Right ventricle myocardium superior (tissue), 1 donor: ENCODE measurements at regions not wholly inside any gene's neighbourhood (a gene's known extent, or its start where the extent isn't known, plus 50 kb on each side); places are given as distances from the start of the nearest gene placed in this dataset.

Experiments used
- ATAC-seq: fragments of 200-7000 bp; cut with Tn5 transposase; one replicate; pipeline ENCODE4 v1.9.1; 2020; ENCODE audit warnings: mild to moderate bottlenecking; ENCODE audit not compliant: poor library complexity
- DNase-seq: peaks from one replicate; pipeline ENCODE4 v3.0.0-alpha.2; 2020
- intact Hi-C: fragments of 100-400 bp; cut with DNase I; formaldehyde crosslinking; loops from one replicate; pipeline ENCODE4 v1.11.2; 2022
- donor health status: DM: no; HTN: yes; CAD: no; lungs with severe emphysema.

- intact Hi-C loops: no loop called here
- ATAC-seq: peak; percentile 96
- peak; percentile 73 for DNase-seq
Observed at GRCh38 chr9:115649991-115650472, 503.6 kb upstream of the PAPPA start.

DNA sequence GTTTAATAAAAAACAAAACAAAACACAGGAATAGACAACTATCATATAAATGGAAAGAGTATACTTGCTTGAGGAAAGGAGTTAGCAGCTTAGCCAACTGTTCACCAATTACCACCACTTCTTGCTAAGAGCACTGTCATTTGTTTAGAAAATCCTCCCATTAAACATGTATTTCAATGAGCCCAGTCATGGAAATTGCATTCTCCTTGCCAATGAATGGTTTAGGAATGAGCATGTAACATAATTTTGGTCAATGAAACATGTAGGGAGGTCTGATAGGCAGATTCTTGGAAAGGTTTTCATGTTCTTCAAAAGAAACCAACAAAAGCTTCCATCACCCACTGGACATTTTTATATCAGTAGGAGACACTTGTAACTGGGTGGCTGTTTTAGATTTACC lies 502.8 kb upstream of the PAPPA start:
- no peak for ATAC-seq
- no peak for DNase-seq
- intact Hi-C loops: no loop called here

DNA sequence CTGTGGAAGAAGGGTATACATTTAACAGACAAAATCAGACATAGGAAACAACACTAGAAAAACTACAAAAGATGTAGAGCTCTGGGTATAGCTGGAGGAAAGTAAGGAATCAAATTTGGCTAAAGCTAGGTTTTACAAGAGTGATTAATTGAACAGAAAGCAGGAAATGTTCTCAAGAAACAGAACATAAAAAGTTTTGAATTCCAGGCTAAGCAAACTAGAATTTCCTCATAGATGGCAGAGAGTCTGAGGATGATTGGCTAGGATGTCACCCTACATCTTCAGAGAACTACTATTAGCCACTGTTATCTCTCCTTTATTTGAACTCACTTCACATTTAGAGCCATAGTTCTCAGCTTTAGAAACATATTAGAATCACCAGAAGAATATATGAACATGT lies 502.1 kb upstream of the PAPPA start:
- DNase-seq (no peak), ATAC-seq (no peak)
- intact Hi-C loops: no loop called here

GRCh38 chr9:115653171-115653606 lies 500.4 kb upstream of the PAPPA start:
- ATAC-seq (no peak), DNase-seq (no peak)
- intact Hi-C loops: no loop called here

DNA sequence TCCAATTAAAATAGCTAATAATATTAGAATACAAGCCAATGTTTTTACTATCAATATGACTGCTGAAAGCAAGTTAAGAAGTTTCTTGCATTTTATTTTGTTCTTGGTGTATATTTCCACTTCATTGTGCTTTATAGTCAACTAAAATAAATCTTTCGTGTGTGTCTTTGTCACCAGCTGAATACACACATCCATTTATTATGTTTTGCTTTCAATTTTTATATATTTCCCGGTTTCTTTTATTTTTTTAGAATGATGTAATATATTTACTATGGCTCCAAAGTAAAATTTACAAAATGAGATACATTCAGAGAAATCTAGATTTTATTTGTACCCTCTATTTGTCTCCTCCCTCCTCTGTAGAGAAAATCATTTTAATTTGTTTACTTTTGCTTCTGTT lies 495.9 kb upstream of the PAPPA start:
- intact Hi-C loops: no loop called here
- ATAC-seq (no peak), DNase-seq (no peak)

DNA sequence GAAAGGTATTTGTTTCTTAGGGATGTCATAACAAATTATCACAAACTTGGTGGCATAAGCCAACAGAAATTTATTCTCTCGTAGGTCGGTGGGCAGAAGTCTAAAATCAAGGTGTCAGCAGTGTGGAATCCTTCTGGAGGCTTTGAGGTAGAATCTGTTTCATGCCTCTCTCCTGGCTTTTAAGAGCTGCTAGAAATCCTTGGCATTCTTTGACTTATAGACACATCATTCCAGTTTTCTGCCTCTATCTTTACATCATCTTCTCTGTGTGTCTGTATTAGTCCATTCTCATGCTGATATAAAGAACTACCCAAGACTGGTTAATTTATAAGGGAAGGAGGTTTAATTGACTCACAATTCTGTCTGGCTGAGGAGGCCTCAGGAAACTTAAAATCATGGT lies 488.1 kb upstream of the PAPPA start:
- intact Hi-C loops: no loop called here
- ATAC-seq (no peak), DNase-seq (no peak)

DNA sequence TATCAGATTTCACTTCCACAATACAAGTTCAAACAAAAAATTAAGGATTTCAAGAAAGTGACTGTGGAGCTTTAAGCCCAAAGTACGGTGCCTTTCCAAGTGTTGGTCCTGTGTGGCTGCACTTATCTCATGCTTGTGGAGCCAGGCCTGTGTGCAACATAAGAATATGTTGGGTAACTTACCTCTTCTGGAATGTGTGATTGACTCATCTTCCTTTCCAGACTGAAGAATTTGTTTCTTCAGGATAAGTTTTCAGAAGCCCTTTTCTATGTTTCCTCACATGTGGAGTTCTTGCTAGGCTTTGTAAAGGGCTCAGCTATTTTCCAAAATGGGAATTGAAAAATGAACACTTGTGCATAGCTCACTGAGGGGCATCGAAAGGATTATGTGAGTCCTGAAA lies 485.1 kb upstream of the PAPPA start:
- DNase-seq (no peak), ATAC-seq (peak; percentile 34)
- intact Hi-C loops: no loop called here

DNA sequence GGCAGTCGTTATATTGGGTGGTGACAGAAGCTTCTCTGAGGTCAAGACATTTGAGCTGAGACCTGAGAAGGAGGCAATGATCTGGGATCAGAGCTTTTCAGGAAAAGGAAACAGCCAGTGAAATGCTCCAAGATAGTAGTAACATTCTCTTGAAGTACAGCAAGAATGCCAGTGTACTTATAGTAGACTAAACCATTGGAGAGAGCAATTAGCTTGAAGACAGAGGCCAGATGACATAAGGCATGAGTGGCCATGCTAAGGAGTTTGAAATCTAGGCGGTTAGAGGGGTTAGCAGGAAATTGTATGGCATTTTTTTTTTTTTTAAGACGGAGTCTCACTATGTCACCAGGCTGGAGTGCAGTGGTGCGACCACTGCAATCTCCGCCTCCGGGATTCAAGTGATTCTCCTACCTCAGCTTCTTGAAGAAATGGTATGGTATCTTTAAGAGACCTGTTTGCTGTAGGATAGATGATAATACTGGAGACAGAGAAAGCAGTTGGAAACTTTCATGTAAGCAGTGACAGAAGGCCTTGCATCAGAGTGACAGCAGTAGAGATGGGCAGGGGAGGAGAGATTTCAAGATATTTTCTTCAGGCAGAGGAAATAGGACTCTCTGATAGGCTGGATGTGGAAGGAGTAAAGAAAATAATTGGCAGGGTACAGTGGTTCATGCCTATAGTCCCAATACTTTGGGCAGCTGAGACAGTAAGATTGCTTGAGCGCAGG lies 482.2 kb upstream of the PAPPA start:
- DNase-seq (no peak), ATAC-seq (no peak)
- intact Hi-C loops: no loop called here

GRCh38 chr9:115671963-115672305 lies 481.7 kb upstream of the PAPPA start:
- ATAC-seq: no peak
- intact Hi-C loops: no loop called here
- no peak for DNase-seq

DNA sequence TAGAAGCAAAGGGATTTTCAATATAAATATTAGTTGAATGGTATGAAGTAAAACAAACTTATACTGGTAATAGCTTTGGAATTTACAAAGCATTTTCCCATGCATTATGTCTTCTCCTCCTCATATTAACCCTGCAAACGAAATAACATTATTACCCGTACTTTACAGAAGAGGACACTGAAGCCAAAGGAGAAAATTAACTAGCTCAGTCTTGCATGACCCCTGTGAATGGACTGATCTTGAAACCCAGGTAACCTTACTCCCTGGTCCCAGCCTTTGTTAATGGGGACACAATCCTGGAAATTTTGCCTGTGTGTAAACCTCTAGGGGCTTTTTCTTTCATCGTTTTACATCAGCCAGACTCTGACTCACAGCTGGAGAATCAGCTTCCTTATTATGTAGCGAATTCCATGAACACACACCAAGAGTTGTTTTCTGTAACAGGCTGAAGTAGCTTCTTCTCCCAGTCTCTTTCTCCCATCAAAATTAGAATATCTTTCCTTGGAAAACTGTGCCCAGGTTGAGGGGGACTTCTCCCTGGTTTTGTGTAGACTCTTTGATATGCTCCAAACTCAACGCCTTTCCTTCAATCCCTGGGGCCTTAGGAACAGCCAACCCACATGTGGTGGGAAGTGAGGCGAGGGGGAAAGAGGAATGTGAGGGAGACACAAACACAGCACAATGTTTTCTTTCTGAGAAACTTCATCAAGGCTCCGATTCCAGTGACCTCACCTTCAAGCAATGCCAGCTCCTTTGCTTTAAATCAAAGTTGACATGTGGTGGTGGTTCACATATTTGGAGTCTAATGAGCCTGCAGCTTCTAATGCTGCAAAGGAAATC lies 480.9 kb upstream of the PAPPA start:
- intact Hi-C loops: no loop called here
- no peak for DNase-seq

DNA sequence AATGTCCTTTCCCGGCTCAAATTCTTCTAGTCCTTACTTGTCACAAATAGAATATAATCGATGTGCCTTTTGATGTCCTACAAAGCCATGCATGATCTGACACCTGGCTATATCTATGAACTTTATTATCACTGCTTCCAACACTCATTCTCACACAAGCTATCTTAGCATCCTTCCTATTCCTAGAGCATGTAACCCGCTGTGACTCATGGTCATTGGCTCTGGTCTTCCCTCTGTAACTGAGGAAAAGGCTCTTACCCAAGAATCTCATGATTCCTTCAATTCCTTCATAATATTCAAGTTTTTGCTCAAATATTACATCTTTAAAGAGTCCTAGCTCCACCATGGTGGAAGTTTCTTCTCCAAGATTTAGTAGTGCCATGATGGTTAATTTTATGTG lies 480.0 kb upstream of the PAPPA start:
- ATAC-seq (no peak), DNase-seq (no peak)

More for the DNA sequence above, 480.9 kb upstream of the PAPPA start:
- ATAC-seq: peak; percentile 65

DNA sequence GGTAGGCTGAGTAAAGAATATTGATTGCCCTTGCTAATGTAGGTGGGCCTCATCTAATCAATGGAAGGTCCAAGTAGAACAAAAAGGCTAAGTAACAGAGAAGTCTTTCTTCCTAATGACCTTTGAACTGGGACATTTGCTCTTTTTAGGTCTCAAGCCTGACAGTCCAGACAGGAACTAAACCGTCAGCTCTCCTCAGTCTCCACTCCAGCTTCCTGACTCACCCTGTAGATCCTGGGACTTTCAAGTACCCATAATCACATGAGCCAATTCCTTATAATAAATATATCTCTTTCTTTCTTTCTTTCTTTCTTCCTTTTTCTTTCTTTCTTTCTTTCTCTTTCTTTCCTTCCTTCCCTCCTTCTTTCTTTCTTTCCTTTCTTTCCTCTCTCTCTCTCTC lies 479.5 kb upstream of the PAPPA start:
- intact Hi-C loops: no loop called here
- ATAC-seq (no peak), DNase-seq (no peak)

More for the DNA sequence above, 480.0 kb upstream of the PAPPA start:
- intact Hi-C loops: no loop called here

DNA sequence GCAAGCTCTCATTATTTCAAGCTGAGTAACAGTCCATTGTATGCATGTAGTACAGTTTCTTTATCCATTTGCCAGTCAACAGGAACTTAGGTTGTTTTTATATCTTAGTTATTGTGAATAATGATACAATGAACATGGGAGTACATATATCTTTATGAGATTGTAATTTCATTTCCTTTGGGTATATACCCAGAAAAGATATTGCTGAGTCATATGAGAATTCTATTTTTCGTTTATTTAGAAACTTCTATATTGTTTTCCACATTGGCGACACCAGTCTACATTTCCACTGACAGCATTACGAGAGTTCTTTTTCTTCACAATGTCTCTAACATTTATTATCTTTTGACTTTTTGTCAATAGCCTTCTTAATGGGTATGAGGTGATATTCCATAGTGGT lies 477.8 kb upstream of the PAPPA start:
- ATAC-seq (no peak), DNase-seq (no peak)
- intact Hi-C loops: no loop called here

DNA sequence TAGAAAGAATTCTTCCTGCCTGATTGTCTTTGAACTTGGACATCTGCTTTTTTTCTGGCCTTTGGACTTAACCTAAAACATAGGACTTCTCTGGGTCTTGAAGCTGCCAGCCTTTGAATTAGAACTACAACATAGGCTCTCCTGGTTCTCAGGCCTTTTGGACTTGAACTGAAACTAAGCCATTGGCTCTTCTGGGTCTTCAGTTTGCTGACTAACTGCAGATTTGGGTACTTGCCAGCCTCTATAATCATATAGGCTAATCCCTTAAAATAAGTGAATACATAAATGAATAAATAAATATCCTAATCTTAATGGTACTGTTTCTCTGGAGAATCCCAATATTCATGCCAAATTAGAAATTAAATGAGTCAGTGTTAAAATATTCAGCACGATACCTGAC lies 473.4 kb upstream of the PAPPA start:
- intact Hi-C loops: no loop called here
- ATAC-seq (no peak), DNase-seq (no peak)

DNA sequence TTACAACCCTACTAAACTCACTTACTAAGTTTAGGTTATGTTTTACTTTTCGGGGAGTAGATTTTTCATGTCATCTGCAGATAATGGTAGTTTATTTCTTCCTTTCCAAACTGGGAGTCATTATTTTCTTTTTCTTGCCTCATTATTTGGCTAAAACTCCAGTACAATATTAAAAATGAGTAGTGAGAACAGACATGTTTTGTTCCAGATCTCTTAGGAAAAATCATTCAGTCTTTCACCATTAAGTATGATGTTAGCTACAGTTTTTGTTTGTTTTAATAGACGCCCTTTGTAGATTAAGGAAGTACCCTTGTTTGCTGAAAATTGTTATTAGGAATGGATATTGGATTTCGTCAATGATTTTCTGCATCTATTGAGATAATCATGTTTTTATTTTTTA lies 472.0 kb upstream of the PAPPA start:
- intact Hi-C loops: no loop called here
- DNase-seq: no peak
- no peak for ATAC-seq

GRCh38 chr9:115686069-115686468 lies 467.5 kb upstream of the PAPPA start:
- ATAC-seq: no peak
- no peak for DNase-seq
- intact Hi-C loops: no loop called here

- ATAC-seq (no peak), DNase-seq (no peak)
- intact Hi-C loops: no loop called here
Observed at GRCh38 chr9:115687356-115687755, 466.2 kb upstream of the PAPPA start.

DNA sequence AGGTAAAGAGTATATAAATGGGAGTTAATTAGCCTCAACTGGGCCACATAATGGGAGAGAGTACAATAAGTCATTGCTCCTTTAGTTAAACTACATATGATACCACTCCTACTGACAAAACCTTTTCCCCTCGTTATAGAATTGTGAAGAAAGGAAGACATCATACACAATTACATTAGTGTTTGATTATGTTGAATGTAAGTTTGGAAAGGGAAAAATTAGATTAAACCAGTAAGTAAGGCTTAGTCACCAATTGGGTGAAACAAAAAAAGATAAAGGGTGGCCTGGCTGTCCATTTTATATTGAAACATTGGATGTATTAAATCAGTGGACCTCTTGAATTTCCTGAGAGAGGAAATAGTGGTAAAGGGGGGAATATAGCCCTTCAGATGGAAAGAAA lies 464.3 kb upstream of the PAPPA start:
- intact Hi-C loops: no loop called here
- DNase-seq (no peak), ATAC-seq (no peak)

DNA sequence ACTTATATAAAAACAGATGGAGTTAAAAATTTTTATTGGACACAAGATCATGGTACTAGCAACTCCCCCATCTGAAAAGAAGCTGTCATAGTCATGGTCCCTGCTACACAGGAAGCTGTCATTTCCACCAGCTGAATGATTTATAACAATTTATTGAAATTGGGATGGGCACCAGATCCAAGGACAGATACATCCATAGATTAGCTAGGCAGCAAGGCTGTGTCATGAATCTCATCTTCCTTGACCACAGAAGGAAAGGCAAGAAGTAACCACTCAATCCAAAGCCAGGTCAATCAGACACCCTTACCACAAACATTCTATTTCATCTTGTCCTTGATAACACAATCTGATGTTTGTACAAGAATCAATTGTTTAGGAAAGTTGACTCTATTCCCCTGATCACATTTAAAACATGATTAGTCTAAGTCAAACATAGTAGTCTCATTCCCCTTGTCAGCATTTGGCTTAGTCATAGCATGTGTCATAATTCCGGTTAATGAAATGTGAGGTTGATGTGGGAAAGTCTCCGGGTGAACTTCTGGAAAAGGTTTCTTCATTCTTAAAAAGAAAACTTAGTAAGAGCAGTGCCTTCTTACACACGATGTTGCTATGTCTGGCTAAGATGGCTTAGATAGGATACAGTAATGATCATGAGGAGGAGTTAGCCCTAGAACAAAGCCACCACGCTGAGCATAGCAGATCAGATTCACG lies 462.6 kb upstream of the PAPPA start:
- peak; percentile 60 for ATAC-seq
- intact Hi-C loops: no loop called here
- no peak for DNase-seq

DNA sequence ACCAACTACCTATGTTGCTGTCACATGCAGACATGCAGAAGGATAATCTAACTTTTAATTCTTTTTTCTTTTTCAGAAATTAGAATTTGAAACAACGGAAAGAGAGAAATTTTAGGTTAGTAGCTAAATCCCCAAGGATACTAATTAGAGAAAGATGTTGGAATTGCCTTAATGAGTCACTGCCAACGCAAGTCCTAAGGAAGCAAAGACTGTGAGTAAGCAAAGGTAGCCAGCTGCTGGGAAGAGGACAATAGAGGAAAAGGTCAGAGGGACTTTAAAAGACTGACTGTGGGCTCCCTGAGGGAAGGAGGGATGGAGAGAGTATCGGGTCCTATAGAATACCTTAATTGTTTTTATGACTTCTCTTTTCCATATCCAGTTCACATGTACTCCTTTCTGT lies 461.9 kb upstream of the PAPPA start:
- no peak for DNase-seq
- intact Hi-C loops: no loop called here
- ATAC-seq: no peak
